HG02885 (cell line): ENCODE measurements at regions not wholly inside any gene's neighbourhood (a gene's known extent, or its start where the extent isn't known, plus 50 kb on each side); places are given as distances from the start of the nearest gene placed in this dataset.
A peak's percentile ranks its signal among the peaks of the same experiment; 100 is the strongest.

Experiments used
- ATAC-seq: cut with Tn5 transposase; IDR thresholded peaks from one replicate; pipeline ENCODE4 v1.9.1; 2021; ENCODE audit warnings: mild to moderate bottlenecking; ENCODE audit not compliant: unreplicated experiment, poor library complexity

- ATAC-seq, result peak; percentile 81
Measured at GRCh38 chr5:56692359-56693219, 122.8 kb upstream of the MAP3K1 start.

DNA sequence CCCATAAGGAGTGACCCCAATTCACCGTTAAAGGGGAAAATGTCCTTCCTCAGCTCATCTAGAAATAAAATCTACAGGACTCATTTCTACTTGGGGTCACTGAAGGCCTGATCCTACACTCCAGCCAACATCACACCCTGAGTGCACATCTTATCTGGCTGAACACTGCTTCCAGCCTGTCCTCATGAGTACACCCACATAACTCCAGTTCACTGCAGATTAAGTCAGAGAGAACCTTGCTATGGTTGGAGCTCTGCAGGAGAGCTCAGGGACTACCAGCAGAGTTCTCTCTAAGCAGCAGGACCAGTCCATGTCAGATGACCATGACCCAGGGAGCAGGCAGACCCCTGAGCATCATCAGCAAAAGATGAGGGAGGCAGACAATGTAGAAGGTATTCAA lies 126.9 kb upstream of the MAP3K1 start:
- ATAC-seq, result no peak

GRCh38 chr5:56686337-56687195 lies 128.8 kb upstream of the MAP3K1 start:
- peak; percentile 77 for ATAC-seq

- no peak for ATAC-seq
Measured at GRCh38 chr5:56685503-56686217, 129.7 kb upstream of the MAP3K1 start.

DNA sequence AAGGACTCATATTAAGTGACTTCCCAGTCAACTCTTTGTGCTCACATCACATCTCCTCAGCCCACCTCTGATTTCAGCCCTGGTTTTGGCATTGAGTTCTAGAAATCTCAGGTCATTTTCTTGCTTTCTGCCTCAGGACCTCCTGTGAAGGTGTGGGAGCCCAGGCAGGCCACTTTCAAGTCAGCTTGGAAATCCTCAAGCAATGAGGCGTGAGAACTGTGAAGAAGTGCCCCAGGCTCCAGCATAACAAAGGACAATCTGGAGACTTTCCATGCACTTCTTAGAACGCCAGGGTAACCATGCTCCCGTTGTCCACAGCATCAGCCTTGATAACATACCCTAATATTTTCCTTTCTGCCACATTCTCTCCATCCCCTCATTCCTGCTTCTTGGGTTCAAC lies 131.2 kb upstream of the MAP3K1 start:
- no peak for ATAC-seq

- ATAC-seq, result no peak
Measured at GRCh38 chr5:56683733-56684132, 131.6 kb upstream of the MAP3K1 start.

- ATAC-seq, result no peak
Measured at GRCh38 chr5:56683281-56683680, 132.1 kb upstream of the MAP3K1 start.

DNA sequence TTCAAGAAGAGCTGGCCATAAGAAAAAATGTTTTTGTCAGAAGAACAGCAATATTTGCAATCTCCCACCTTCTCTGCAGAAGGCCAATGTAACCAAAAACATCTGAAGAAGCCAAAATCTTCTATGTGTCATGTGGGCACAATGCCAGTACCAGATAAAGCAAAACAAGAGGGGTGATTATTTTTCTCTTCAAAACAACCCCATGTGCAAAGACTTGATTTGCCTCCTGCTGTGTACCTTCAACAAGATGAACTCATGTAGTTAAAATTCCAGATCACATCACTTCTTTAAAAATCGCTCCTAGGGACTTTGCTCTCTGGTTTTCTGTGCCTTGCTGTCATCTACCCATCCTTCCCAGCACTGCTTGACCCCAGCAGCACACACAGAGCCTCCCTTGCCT lies 134.0 kb upstream of the MAP3K1 start:
- ATAC-seq, result no peak

DNA sequence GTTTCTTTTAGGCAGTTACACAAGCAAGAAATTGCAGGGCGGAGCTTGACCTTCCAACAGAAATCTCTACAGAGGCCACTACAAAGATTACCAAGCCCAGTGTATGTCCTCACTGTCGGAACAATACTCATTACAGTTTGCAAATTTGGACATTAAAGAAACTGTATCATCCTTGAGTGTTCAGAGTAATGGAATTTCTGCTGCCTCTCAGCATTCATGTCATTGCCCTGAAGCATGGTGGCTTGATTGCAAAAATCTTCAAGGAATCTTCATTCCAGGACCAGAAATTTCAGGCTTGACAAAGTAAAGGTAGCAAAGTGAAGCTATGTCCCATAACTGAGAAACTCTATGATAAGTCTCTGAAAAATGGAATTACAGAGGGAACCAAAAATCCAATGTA lies 134.6 kb upstream of the MAP3K1 start:
- no peak for ATAC-seq

GRCh38 chr5:56677690-56678305 lies 137.6 kb upstream of the MAP3K1 start:
- ATAC-seq, result no peak

DNA sequence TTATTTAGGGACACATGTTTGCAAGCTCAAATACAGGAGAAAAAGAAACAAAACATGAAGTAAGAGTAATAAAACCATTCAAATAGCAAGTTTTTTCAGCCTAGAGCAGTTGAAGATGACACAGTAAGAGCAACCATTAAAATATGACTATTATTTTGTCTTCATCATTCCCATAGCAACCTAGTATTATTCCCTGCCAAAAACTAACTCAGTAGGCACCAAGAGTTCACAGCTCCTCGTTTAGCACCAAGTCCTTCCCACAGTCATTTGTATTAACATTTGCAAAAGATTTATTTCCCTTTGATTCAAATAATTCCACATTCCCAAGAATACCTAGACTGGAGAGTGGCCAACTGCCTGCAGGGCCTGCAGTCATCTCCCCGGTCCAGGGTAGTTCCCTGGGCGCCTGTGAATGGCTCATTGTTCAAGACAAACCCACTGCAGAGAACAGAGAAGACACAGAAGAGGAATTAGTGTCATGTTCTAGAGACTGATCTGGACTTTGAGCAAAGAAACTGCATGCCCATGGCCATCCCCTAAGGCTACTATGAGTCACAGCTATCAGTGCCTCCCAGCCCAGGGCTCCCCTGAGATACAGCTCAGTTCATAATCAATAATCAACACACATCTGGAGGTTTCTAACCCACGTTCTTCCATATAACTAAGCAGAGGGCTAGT lies 139.1 kb upstream of the MAP3K1 start:
- ATAC-seq, result no peak

GRCh38 chr5:56674441-56674840 lies 140.9 kb upstream of the MAP3K1 start:
- no peak for ATAC-seq

GRCh38 chr5:56673171-56673570 lies 142.2 kb upstream of the MAP3K1 start:
- no peak for ATAC-seq

DNA sequence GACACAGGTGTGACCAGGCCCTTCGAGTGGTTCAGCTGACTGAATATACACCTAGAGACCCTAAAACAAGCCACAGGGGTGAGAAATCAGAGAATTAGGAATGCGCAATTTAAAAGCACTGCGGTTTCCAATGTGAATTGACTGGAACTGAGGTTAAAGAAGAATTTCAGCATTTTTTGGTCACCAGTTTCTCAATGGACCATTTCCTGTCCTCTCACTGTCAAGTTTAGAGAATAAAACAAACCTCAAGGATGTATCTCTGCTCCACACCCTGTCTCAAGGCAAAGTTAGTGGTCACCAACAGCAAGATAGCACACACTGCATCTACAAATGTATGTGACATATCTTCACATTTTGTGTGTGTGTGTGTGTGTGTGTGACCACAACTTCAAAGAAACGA lies 143.8 kb upstream of the MAP3K1 start:
- ATAC-seq, result no peak

GRCh38 chr5:56670916-56671315 lies 144.4 kb upstream of the MAP3K1 start:
- no peak for ATAC-seq

GRCh38 chr5:56669534-56670483 lies 145.5 kb upstream of the MAP3K1 start:
- ATAC-seq, result peak; percentile 99

- no peak for ATAC-seq
Measured at GRCh38 chr5:56668996-56669395, 146.4 kb upstream of the MAP3K1 start.

DNA sequence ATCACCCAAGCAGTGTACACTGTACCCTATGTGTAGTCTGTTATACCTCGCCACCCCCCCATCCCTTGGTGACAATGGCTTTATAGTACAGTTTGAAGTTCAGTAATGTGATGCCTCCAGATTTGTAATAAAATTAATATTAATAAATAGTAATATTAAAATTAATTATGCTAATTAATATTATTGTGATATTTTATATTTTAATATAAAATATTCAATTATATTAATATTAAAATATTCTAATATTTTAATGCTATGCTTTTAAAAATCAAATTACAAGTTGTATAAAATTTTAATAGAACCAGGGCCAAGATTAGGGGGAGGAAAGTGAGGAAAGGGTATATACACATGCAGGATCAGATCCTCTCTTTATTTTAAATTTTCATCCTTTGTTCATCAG lies 147.7 kb upstream of the MAP3K1 start:
- ATAC-seq, result no peak

- no peak for ATAC-seq
Measured at GRCh38 chr5:56666901-56667300, 148.4 kb upstream of the MAP3K1 start.
